ENCODE measurements at regions not wholly inside any gene's neighbourhood (a gene's known extent, or its start where the extent isn't known, plus 50 kb on each side); places are given as distances from the start of the nearest gene placed in this dataset.

GRCh38 chr11:69423611-69424385 is 57.7 kb upstream of the LINC01488 start:
- TF ChIP-seq ZNF274 (IDR thresholded peaks at IDR 0.05; ENCODE audit: low read depth, low read length) (no peak), YY1 (IDR thresholded peaks at IDR 0.05; ENCODE audit: insufficient read depth, insufficient read length) (no peak), SUZ12 (IDR thresholded peaks at IDR 0.05; ENCODE audit: extremely low read depth, insufficient read depth, insufficient read length) (no peak)

Measured in NT2/D1 (cell line).